ENCODE measurements at regions not wholly inside any gene's neighbourhood (a gene's known extent, or its start where the extent isn't known, plus 50 kb on each side); places are given as distances from the start of the nearest gene placed in this dataset.

- no peak for TF ChIP-seq POLR2AphosphoS5 (IDR thresholded peaks at IDR 0.05; ENCODE audit: borderline replicate concordance, low read depth, low read length)
- TF ChIP-seq EZH2 (IDR thresholded peaks at IDR 0.05) = no peak
- no peak for TF ChIP-seq FOXP2 (optimal IDR thresholded peaks at IDR 0.05; ENCODE audit: control extremely low read depth, extremely low read length, insufficient read depth)
These were observed 568.4 kb downstream of the ZNF608 start for GRCh38 chr5:124178050-124178449.
